Tibial artery (tissue), 4 donors: ENCODE measurements at regions not wholly inside any gene's neighbourhood (a gene's known extent, or its start where the extent isn't known, plus 50 kb on each side); places are given as distances from the start of the nearest gene placed in this dataset.

Source experiments
- DNase-seq, 2 donors: peaks; one replicate each; pipeline ENCODE4 v3.0.0-alpha.2; 2019
- H3K27ac ChIP-seq, 2 donors: fragments of 200-600 bp; sonication (generic) in 1 of 2; 1 replicate in 1 of 2; 2 replicates in 1 of 2; pipeline ENCODE4 v1.5.1; 2018 to 2019; ENCODE audit warnings: mild to moderate bottlenecking in 1 of 2
- H3K27me3 ChIP-seq, 2 donors: fragments of 200-600 bp; sonication (generic) in 1 of 2; one replicate each; pipeline versions ENCODE4 v1.5.1 to v1.6.0; 2016 to 2019
- H3K36me3 ChIP-seq, 3 donors: fragments of 200-600 bp; sonication (generic) in 2 of 3; one replicate each; pipeline ENCODE4 v1.5.1; 2016 to 2019; ENCODE audit warnings: mild to moderate bottlenecking in 2 of 3
- H3K4me1 ChIP-seq, 4 donors: fragments of 200-600 bp; sonication (generic) in 2 of 4; 1 replicate in 3 of 4; 2 replicates in 1 of 4; pipeline ENCODE4 v1.5.1; 2016 to 2019
- H3K4me3 ChIP-seq, 2 donors: fragments of 200-600 bp; sonication (generic) in 1 of 2; 1 replicate in 1 of 2; 2 replicates in 1 of 2; pipeline ENCODE4 v1.5.1; 2018 to 2019; ENCODE audit warnings: mild to moderate bottlenecking in 2 of 2
- H3K9me3 ChIP-seq, 3 donors: fragments of 200-600 bp; sonication (generic) in 1 of 3; one replicate each; pipeline ENCODE4 v1.5.1; 2016 to 2019
- CTCF ChIP-seq, 2 experiments: fragments of 200-600 bp in 1 of 2; fragments of 450-650 bp in 1 of 2; IDR thresholded peaks; one replicate each; pipeline ENCODE4 v1.5.1; 2017 to 2019; ENCODE audit warnings: antibody characterized with exemption in 2 of 2, mild to moderate bottlenecking in 1 of 2, moderate library complexity in 1 of 2
- intact Hi-C: fragments of 100-400 bp; cut with DNase I; formaldehyde crosslinking; loops from one replicate; pipeline ENCODE4 v1.15.0; 2023; ENCODE audit warnings: low total_unique reads

GRCh38 chr2:105627534-105627933 lies 117.2 kb upstream of the NCK2 start:
- no peaks in the 10 kb centered on the region for H3K4me1 ChIP-seq
- TF ChIP-seq CTCF (IDR thresholded peaks at IDR 0.05), result no peak
- H3K4me3 ChIP-seq, result no peak overlapping the region
- H3K9me3 ChIP-seq, result no peaks in the 10 kb centered on the region
- intact Hi-C loops, result no loop called here
- no peaks in the 10 kb centered on the region for H3K36me3 ChIP-seq
- no peak for DNase-seq
- H3K27ac ChIP-seq, result no peak overlapping the region
- H3K27me3 ChIP-seq, result peaks cover 0 to 10% of the 10 kb centered on the region in 2 donors

- no peak for TF ChIP-seq CTCF (IDR thresholded peaks at IDR 0.05)
- H3K36me3 ChIP-seq, result no peaks in the 10 kb centered on the region
Observed at GRCh38 chr2:105626966-105627340, 117.8 kb upstream of the NCK2 start.

GRCh38 chr2:105626212-105626965 lies 118.3 kb upstream of the NCK2 start:
- Histone ChIP-seq H3K27ac (no peak overlapping the region), H3K4me1 (no peaks in the 10 kb centered on the region), H3K9me3 (no peaks in the 10 kb centered on the region), H3K36me3 (no peaks in the 10 kb centered on the region), H3K4me3 (no peak overlapping the region), H3K27me3 (peaks cover 0 to 10% of the 10 kb centered on the region in 2 donors)
- DNase-seq, result no peak
- intact Hi-C loops, result no loop called here
- no peak for TF ChIP-seq CTCF (IDR thresholded peaks at IDR 0.05)

More at GRCh38 chr2:105626966-105627340, 117.8 kb upstream of the NCK2 start:
- no peaks in the 10 kb centered on the region for H3K4me1 ChIP-seq
- intact Hi-C loops, result no loop called here
- no peak overlapping the region for H3K4me3 ChIP-seq
- H3K27me3 ChIP-seq, result peaks cover 0 to 10% of the 10 kb centered on the region in 2 donors
- H3K9me3 ChIP-seq, result no peaks in the 10 kb centered on the region
- no peak overlapping the region for H3K27ac ChIP-seq
- no peak for DNase-seq

GRCh38 chr2:105625632-105626031 lies 119.1 kb upstream of the NCK2 start:
- Histone ChIP-seq H3K27ac (no peak overlapping the region), H3K36me3 (no peaks in the 10 kb centered on the region), H3K4me3 (no peak overlapping the region), H3K27me3 (peaks cover 0 to 8% of the 10 kb centered on the region in 2 donors), H3K9me3 (no peaks in the 10 kb centered on the region), H3K4me1 (no peaks in the 10 kb centered on the region)
- intact Hi-C loops, result no loop called here
- DNase-seq, result no peak
- TF ChIP-seq CTCF (IDR thresholded peaks at IDR 0.05), result no peak

- Histone ChIP-seq H3K27me3 (no peaks in the 10 kb centered on the region), H3K27ac (no peak overlapping the region), H3K9me3 (no peaks in the 10 kb centered on the region), H3K4me3 (no peak overlapping the region), H3K4me1 (no peaks in the 10 kb centered on the region), H3K36me3 (no peaks in the 10 kb centered on the region)
- intact Hi-C loops, result no loop called here
- no peak for TF ChIP-seq CTCF (IDR thresholded peaks at IDR 0.05)
- DNase-seq, result no peak
Observed at GRCh38 chr2:105621038-105621437, 123.7 kb upstream of the NCK2 start.

- Histone ChIP-seq H3K36me3 (no peaks in the 10 kb centered on the region), H3K9me3 (no peaks in the 10 kb centered on the region), H3K27ac (no peak overlapping the region), H3K27me3 (no peaks in the 10 kb centered on the region), H3K4me1 (no peaks in the 10 kb centered on the region), H3K4me3 (no peak overlapping the region)
- no peak for TF ChIP-seq CTCF (IDR thresholded peaks at IDR 0.05)
- no peak for DNase-seq
- intact Hi-C loops, result no loop called here
Observed at GRCh38 chr2:105618351-105618659, 126.4 kb upstream of the NCK2 start.
